ENCODE measurements at regions not wholly inside any gene's neighbourhood (a gene's known extent, or its start where the extent isn't known, plus 50 kb on each side); places are given as distances from the start of the nearest gene placed in this dataset.

- Mint-ChIP-seq H3K9me3 (peaks cover 27% of the 10 kb centered on the region), H3K36me3 (ENCODE audit: low read depth) (no peaks in the 10 kb centered on the region), H3K27me3 (ENCODE audit: low read depth) (no peaks in the 10 kb centered on the region), H3K27ac (no peak overlapping the region), H3K4me1 (peaks cover 6% of the 10 kb centered on the region), H3K4me3 (no peak overlapping the region)
- no peak for TF ChIP-seq CTCF (IDR thresholded peaks at IDR 0.05; ENCODE audit: unreplicated experiment in 3 of 3)
Measured at GRCh38 chr4:134401798-134402197, 200.2 kb upstream of the PABPC4L start.

DNA sequence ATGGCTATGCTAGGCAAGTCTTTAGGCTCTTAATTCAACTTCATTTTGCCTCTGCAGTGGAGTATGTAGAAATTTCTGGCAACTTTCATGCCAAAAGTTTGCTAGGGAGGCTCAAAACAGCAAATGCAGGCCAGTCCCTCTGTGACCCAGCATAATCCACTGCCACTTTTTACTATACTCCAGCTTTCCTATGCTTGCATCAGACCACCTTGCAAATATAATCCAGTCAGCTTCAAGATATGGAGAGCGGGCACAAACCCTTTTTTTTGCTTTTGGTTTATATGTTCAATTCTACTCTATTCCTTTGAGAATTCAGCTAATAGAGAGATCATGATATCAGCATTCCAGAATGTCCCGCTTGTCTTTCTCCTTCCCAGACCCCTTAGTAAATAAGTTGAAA, 192.0 kb upstream of the PABPC4L start:
- peaks cover 20% of the 10 kb centered on the region for H3K9me3 Mint-ChIP-seq
- no peaks in the 10 kb centered on the region for H3K27me3 Mint-ChIP-seq (ENCODE audit: low read depth)
- no peak overlapping the region for H3K4me3 Mint-ChIP-seq
- H3K27ac Mint-ChIP-seq = no peak overlapping the region
- no peak for TF ChIP-seq CTCF (IDR thresholded peaks at IDR 0.05; ENCODE audit: unreplicated experiment in 3 of 3)
- H3K36me3 Mint-ChIP-seq (ENCODE audit: low read depth) = no peaks in the 10 kb centered on the region
- peaks cover 6% of the 10 kb centered on the region for H3K4me1 Mint-ChIP-seq

DNA sequence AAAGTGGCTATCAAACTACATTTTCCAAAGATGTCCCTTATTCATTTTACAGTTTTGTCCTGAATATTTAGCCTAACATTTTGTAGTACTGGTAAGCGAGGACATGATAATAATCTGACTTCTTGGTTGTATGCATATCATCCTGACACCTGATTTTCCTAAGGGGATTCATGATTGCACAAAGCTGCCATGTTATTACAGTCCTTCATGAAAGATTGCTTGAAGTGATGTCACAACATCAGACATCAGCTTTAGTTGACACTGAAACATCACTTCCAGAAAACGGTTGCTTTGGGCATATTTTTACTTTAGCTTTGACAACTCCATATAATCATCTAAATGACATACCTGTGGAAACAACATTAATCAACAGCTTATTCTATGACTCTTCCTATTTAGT, 188.7 kb upstream of the PABPC4L start:
- Mint-ChIP-seq H3K4me3 (no peak overlapping the region), H3K27me3 (ENCODE audit: low read depth) (no peaks in the 10 kb centered on the region), H3K27ac (no peak overlapping the region), H3K36me3 (ENCODE audit: low read depth) (no peaks in the 10 kb centered on the region), H3K4me1 (no peaks in the 10 kb centered on the region), H3K9me3 (no peaks in the 10 kb centered on the region)
- TF ChIP-seq CTCF (IDR thresholded peaks at IDR 0.05; ENCODE audit: unreplicated experiment in 3 of 3) = no peak

DNA sequence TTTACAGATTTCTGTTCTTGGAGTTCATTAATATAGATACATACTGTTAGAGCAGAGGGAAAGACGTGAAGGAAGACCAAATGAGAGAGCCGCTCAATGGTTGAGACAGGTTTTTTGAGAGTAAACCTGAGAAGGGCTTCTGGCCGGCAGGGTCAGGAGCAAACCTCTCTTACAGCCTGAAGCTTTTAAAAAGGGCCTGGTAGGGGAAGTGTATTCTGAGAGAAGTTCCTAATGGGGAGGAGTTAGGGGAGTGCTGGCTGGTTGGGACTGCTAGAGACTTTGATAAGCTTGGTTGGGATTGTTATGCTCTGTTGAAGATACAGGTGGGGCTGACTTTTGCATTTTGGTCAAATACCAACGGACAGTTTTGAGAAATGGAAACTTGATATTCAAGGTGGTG, 186.8 kb upstream of the PABPC4L start:
- Mint-ChIP-seq H3K9me3 (no peaks in the 10 kb centered on the region), H3K27ac (no peak overlapping the region), H3K4me1 (no peaks in the 10 kb centered on the region), H3K27me3 (ENCODE audit: low read depth) (no peaks in the 10 kb centered on the region), H3K4me3 (no peak overlapping the region), H3K36me3 (ENCODE audit: low read depth) (no peaks in the 10 kb centered on the region)
- no peak for TF ChIP-seq CTCF (IDR thresholded peaks at IDR 0.05; ENCODE audit: unreplicated experiment in 3 of 3)

DNA sequence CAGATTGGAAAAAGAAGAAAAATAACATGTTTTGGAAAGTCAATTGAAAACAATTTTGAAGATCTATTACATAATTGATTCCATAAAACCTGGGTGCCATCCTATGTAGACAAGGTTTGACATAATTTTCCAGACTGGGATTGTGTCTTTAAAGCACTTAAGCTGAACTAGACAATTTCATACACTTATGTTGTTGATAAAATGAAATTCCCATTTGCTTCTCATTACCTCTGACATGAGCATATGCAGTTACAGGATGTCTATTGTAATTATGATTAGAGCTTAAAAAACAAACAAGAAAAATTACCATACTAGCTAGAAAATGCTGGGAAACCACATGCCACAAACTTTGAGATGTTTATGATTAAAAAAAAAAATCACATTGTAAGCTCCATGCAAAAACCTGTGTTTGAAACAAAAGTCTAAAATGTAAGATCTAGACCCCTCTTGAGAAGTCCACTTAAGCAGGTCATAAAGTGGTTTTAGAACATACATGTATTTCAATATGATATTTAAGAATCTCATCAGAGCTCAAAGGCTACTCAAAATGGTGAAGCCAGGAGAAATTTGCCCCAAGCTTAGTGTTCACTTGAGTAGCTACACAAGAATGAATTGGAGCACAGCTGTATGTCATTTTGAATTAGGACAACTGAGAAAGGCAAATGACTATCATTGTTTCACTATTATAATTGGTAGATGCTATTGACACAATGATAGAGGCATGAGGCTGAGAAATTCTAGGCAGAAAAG, 181.1 kb upstream of the PABPC4L start:
- no peaks in the 10 kb centered on the region for H3K9me3 Mint-ChIP-seq

More for the DNA sequence above, 181.1 kb upstream of the PABPC4L start:
- TF ChIP-seq CTCF (IDR thresholded peaks at IDR 0.05; ENCODE audit: unreplicated experiment in 3 of 3) = no peak
- Mint-ChIP-seq H3K27me3 (ENCODE audit: low read depth) (no peaks in the 10 kb centered on the region), H3K27ac (no peak overlapping the region), H3K36me3 (ENCODE audit: low read depth) (no peaks in the 10 kb centered on the region), H3K4me1 (no peaks in the 10 kb centered on the region), H3K4me3 (no peak overlapping the region)

Data from nephron (organoid).